DMS153 (cell line): ENCODE measurements at regions not wholly inside any gene's neighbourhood (a gene's known extent, or its start where the extent isn't known, plus 50 kb on each side); places are given as distances from the start of the nearest gene placed in this dataset.
"Not testable (repeated sequence)": the region's sequence is repeated elsewhere in the genome, so short reads cannot be mapped to it uniquely, and the experiment has no call there.

Experiments
- DNase-seq: peaks from one replicate; lab custom pipeline; 2025; lab: John Stamatoyannopoulos, UW

DNA sequence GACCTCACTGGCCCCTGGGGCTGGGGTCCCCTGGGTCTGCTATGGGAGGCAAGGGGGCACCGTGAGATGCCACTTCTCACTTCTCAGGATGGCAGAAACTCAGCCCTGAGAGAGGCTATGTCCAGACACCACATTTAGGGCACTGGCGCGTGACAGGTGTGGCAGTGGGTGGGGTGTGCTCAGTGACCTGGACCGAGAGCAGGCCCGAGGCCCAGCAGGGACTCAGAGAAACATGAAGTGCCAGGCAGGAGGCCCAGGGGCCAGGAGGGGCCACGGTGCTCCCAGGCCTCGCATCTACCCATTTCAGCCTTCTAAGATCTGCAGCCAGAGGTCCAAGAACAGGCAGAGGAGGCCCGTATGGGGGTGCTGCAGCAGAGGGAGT, 214.9 kb upstream of the SGCG start:
- DNase-seq = not testable (repeated sequence)

DNA sequence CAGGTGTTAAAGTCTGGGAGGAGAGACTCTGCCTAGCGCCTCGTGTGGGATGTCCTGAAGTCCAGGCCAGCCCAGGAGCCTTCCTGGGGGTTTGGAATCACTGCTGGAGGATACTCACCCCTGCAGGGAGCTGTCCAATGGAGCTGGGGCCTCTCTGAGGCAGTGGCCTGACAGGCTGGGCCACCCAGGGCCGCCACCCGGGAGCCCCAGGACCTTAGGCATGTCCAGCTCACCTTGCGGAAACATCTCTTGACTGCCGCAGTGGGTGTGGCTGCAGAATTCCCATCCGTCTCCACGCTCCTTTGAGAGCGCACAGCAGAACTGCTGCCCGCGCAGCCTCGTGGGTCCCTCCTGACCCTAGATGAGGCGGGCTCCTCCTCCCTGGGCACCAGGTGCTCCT, 214.0 kb upstream of the SGCG start:
- DNase-seq = not testable (repeated sequence)

DNA sequence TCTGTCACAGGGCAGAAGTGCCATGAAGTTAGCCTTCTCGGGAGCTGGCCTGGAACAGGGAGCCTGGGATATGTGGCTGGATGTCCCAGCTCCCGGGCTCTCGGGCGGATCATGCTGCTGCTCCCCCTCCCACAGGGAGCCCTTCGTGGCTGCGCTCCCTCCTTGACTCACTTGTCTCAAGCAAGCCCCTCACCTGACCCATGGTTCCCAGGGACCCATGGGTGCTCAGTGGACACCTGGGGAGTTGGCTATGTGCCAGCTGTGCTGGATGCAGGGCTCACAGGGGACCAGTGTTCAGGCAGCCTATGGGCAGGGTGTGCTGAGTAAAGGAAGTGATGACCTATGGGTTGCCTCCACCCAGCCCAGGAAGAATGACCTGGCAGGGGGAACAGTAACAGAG, 213.1 kb upstream of the SGCG start:
- DNase-seq = no peak

DNA sequence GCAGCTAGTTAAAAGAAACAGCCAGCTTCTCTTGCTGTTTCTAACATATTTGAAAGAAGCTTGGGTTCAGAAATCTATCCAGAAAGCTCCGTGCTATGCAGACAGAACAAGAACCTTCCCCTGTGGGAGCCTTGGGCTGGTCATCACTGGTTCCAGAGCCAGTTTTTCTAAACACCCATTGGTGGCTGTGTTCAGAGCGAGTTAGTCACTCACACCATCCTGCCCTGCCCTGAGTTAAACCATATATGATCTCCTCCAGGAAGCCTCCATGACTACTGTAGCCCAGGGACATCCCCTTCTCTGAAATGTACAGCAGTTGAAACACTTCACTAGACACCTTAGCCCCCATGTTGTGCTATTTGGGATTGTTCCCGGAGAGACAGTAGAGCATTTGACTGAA, 200.8 kb upstream of the SGCG start:
- DNase-seq = no peak

DNA sequence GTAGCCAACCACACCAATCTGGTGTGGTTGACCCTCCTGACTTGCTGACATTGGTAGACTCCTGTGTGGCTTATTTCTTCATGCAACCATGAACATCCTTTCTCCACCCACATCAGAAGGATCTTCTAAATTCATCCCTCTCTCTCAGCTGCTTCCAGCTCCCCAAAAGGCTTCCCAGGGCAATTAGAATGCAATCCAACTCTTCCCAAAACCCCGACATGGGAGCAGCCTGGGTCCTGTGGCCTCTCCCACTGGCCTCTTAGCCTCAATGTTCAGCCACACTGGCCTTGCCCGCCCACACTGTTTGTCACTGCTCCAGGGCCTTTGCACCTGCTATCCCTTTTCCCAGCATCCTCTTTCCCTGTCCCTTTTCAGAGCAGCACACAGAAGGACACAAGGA, 199.8 kb upstream of the SGCG start:
- DNase-seq = no peak

DNA sequence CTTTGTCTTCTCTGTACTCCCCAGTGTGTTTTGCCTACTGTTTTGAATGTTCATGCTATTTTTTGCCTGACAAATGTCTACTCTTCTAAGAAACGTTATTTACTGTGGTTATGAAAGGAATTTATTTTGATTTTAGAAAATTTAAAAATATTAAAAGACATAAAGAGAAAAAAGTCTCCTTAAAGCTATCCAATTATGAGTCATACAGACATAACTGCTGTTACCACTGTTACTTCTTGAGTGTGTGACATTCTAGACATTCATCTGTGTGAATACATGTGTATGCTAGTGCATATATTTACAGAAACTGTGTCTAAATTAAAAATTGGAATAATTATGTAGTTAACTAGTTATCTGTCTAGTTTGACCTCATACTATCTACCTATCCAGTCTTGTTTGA, 187.6 kb upstream of the SGCG start:
- DNase-seq = no peak

DNA sequence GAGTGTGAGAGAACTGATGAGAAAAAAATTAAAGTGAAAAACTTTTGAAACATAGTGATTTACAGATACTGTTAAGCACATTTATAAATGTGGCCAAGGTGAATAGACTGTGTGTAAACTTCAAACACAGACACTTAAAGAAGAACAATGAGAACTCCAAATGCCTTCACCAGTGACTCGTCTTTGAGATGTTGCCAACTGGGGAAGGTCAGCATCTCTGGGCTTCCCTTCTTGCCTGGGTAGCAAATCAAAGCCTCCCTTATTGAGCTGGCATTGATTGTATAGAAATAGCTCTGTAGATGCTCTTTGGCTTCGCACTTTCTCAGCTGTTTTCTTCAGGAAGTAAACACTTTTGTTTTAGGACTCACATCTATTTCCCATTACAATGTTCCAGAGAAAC, 177.3 kb upstream of the SGCG start:
- no peak for DNase-seq

DNA sequence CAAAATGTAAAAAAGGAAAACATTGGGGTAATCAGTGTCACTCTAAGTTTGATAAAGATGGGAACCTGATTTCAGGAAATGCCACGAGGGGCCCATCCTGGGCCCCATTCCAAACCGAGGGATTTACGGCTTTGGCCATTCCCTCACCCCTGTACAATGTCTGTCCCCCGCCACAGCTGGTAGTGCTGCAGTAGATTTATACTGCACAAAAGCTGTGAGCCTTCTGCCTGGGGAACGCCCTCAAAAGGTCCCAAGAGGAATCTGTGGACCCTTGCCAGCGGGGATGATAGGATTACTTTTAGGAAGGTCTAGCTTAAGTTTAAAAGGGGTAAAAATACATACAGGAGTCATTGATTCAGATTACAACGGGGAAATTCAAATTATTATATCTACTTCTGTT, 173.4 kb upstream of the SGCG start:
- no peak for DNase-seq

DNA sequence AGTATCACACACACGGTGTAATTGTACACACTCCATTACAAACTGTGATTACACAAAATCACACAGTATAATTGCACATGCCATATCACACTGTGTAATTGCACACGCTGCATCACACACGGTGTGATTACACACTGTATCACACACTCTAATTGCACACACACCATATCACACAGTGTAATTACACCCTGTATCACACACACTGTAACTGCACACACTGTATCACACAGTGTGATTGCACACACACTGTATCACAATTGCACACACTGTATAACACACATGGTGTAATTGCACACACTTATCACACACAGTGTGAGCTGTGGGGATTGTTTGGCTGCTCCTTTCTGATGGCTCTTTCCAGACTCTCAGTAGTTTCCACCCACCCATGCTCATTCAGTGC, 162.6 kb upstream of the SGCG start:
- DNase-seq = no peak

DNA sequence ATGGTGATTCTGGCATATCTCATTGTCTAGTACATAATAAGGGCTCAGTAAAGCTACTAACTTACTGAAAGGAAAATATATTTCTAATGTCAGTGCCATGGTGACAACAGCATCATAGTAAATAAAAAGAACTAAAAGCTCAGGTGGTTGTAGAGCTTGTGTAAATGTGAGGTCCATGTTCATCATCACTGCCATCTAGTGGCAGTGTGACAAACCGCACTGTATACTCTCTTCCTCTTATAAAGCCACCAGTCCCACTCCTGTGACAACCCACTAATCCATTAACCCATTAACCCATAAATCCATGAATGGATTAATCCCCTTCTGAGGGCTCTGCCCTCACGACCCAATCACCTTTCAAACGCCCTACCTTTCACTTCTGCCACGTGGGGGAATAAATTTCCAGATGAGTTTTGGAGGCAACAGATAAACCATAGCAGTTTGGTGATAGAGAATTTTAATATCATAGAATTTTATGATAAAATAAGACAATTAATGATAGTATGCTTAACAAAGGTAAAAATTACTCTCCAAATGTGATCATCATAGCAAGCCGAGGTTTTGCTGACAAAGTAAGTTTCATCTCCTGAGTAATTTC, 160.4 kb upstream of the SGCG start:
- DNase-seq = peak; percentile 1

DNA sequence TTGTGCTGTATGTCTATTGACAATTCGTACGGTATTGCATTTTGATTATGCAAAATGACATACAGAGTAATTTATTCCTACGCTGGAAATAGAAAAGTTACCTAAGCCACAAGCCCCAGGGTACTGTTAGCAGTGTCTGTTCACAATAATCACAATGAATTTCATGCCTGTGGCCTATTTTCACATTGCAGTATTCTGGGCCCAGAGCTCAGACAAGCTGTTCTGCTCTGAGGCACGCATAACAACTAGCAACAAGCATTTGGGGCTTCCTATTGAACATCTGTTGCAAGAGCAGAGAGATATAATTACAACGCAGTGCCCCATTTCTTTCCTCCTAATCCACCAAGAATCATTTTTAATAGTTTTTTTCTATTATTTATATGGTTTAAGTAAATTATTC, 158.9 kb upstream of the SGCG start:
- no peak for DNase-seq

DNA sequence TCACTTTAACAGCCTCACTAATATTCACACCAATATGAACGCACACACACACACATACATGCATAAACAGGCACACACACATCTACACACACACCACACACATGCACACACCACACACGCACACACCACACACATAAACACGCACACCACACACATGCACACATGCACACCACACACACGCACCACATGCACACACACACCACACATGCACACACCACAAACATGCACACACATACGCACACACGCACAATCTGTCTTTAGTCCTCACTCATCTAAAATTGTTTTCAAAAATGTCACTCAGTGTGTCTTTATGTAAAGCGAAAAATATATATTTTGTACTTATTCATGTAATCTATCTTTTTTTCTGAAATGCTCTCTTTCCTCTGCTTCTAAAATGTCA, 158.1 kb upstream of the SGCG start:
- no peak for DNase-seq

DNA sequence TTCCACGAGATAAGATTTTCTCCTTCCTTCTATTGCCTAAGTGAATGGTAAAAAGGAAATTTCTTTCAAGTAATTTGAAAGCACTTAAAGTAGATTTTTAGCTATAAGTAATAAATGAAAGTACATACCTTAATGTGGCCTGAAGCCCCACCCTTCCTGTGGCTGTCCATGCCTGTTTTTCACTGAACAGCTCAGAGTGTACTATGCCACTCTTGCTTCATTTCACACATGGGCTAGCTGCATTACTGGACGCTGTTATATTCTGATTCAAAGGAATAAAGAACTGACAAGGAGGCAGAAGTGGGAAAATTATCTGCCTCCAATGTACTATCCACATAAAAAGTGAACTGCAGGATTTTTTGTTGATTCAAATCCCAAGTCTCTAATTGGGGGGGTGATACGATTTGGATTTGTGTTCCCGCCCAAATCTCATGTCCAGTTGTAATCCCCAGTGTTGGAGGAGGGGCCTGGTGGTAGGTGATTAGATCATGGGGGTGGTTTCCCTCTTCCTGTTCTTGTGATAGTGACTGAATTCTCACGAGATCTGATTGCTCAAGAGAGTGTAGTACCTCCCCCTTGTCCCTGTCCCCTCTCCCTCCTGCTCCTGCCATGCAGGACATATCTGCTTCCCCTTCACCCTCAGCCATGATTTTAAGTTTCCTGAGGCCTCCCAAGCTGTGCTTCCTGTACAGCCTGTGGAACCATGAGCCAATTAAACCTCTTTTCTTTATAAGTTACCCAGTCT, 154.7 kb upstream of the SGCG start:
- DNase-seq = no peak

DNA sequence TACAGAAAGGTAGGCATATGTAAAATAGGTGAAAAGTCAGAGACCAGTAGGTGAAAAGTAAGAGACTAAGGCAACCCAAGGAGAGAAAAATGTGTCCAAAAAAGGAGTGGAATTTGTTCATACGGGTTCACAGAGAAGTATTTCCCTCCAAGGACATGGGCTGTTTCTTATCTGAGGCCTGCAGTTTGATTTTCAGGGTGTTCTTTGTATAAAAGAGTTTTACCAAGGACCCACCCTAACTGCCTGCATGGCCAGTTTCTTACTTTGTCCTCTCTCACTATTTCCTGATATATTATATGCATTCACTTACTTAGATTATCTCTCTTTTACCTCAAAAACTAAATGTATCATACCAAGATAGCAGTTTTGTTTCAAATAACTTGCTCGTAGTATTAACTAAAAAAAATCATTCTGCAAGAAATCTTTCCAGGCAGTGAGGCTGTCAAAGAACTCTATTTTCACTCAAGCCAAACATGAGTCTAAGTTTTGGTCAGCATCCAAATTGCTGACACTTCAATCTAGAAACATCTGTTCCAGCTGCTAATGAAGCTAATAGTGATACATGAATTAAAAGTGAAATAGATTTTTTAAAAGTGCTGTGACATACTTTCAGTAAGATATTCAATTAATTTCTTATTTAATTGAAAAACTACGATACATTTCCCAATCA, 141.4 kb upstream of the SGCG start:
- DNase-seq = no peak

DNA sequence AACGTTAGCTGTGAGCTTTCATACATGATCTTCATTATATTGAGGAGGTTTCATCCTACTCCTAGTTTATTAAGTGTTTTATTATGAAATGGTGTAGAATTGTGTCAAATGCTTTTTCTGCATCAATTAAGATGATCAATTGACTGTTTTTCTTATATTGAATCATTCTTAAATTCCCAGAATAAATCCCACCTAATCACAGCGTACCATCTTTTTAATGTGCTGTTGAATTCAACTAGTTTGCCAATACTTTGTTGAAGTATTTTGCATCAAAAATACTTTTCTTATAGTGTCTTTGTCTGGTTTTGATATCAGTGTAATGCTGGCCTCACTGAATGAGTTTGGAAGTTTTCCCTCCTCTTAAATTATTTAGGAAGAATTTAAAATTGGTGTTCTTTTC, 138.6 kb upstream of the SGCG start:
- no peak for DNase-seq

DNA sequence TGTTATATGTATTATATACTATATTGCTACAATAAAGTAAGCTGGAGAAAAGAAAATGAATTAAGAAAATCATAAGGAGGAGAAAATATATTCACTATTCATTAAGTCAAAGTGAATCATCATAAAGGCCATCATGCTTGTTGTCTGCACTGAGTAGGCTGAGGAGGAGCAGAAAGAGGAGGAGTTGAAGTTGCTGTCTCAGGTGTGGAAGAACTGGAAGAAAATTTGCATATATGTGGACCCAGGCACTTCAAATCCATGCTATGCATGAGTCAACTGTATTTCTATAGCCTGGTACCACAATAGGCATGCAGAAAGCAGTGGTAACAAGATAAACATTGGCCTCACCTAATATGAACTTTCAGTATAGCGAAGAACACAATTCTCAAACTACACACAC, 135.9 kb upstream of the SGCG start:
- no peak for DNase-seq

DNA sequence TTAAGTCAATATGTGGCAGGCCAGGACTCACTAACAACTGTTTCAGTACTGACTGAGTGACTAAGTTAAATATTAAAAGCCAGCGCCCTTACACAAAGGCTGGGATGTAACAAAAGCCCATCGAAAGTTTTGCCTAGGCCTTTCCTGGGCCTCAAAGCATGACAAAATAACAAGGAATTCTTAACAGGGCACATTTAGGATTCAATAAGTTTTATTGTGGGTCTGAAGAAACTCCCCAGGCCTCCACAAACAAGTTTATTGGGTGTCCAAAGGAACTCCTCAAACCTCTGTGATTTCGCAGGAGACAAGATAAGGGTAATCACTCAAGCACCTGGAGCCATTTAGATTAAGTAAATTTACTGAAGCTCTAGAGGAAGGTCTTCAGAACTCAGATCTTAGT, 130.7 kb upstream of the SGCG start:
- no peak for DNase-seq

DNA sequence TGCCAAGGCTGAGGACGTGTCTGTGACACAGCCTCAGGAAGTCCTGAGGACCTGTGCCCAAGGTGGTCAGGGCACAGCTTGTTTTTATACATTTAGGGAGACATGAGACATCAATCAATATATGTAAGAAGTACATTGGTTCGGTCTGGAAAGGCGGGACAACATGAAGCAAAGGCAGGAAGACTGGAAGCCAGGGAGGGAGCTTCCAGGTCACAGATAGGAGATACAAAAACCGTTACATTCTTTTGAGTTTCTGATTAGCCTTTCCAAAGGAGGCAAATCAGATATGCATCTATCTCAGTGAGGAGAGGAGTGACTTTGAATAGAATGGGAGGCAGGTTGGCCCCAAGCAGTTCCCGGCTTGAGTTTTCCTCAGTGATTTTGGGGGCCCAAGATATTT, 127.1 kb upstream of the SGCG start:
- not testable (repeated sequence) for DNase-seq

DNA sequence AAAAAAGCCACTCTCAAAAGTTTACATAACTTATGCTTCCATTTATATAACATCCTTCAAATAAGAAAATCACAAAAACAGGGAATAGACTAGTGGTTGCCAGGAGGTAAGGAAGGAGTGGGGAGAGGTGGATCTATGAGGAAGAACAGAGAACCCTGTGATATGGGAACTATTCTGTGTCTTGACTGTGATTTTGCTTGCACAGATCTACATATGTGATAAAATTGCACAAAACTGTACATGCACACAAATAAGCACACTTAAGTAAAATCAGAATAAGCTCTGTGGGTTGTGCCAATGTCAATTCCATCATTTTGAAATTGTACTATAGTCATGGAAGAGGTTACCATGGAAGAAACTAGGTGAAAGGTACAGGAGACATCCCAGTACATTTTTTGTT, 121.6 kb upstream of the SGCG start:
- DNase-seq = no peak

DNA sequence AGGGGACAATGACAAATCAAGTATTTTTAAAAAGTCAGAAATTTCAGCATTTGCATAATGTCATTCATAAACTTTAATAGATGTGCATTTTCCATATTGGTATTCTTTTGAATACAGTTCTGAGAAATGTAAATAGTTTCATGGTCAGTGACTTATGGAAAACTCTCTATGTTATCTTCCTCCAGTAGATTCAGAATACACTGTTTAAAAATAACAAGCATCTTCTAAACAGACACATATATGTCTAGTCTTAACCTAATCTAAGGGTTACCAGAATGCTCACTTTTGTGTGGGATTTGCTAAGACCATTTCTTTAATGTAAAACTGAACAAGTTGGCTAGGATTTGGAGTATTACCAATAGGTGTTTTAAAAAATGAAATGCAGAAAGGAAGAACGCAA, 119.8 kb upstream of the SGCG start:
- DNase-seq = no peak

DNA sequence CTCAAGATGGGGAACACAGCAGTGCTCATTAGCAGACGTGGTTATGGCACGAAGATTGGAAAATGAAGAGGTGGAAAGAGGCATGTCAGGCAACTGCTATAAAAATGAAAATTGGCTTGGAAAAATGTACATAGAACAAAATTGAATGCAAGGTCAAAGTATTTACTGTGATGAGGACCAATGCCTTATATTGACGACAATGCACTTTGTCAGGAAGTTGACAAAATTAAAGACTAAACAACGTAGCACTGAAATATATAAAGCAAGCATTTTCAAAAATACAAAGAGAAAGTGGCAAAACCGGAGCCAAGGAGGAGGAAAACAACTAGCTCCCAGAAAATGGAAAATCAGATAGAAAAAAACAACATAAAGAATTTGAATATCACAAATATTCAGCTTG, 113.7 kb upstream of the SGCG start:
- DNase-seq = no peak

DNA sequence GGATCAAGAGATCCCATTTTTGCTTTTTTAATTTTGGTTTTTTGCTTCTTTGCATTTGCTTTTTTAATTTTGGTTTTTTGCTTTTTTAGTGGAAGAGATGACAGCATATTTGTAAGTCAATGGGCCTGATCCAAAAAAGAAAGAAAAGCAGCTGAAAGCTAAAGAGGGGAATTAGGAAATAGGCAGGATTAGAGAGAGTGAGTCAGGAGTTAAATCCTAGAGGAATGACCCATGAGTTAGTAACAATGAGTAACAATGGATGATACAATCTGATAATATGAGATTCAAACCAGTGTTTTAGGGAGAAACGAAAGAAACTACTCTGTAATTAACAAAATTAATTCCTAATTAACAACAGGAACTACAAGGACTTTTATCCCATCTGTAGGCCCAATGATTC, 111.2 kb upstream of the SGCG start:
- no peak for DNase-seq

DNA sequence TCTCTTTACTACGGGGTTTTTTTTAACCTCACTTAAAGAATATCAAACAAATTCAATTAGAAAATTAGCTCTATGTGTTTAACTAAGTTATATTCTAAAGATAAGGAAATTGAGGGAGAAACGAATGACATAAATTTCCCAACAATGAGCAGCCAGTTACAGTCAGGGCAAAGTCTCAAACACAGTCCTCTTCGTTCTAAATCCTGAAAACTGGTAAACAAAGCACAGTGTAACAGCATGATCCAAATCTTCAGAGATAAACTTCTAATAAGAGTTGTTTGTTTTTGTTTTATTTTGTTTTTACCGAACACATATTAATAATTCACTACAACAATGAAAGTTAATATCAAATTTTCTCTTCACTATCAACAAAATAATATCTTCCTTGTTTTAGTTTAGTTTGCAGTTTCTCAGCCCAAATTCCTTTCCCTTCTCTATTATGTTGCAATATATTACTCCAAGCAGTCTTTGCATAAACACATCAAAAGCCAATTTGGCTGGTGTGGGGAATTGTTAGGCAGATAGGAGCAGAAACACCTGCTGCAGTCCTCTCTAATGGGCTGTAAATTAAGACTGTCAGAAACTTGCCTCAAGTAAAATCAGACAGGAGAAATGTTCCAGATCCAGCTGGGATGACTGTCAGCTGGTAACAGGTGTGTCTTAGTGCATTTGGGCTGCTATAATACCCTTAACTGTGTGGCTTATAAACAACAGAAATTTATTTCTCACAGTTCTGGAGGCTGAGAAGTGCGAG, 106.5 kb upstream of the SGCG start:
- DNase-seq = no peak
